Posterior vena cava (tissue), 2 donors: ENCODE measurements at regions not wholly inside any gene's neighbourhood (a gene's known extent, or its start where the extent isn't known, plus 50 kb on each side); places are given as distances from the start of the nearest gene placed in this dataset.
"Not testable (repeated sequence)": the region's sequence is repeated elsewhere in the genome, so short reads cannot be mapped to it uniquely, and the experiment has no call there.

Experiments
- DNase-seq: peaks from one replicate; pipeline ENCODE4 v3.0.0-alpha.2; 2020; ENCODE audit warnings: low spot score
- intact Hi-C, 2 donors: fragments of 100-400 bp; cut with DNase I; formaldehyde crosslinking; loops; one replicate each; pipeline versions ENCODE4 v1.14.1 to v1.14.2; 2022 to 2023
- donor health status: DM: yes; HTN: yes; CAD: no.
- donor health status: DM: yes; HTN: yes; CAD: no.

- intact Hi-C loops = no loop called here
- no peak for DNase-seq
These were observed 379.0 kb upstream of the GRAMD2B start for GRCh38 chr5:126044111-126044668.

DNA sequence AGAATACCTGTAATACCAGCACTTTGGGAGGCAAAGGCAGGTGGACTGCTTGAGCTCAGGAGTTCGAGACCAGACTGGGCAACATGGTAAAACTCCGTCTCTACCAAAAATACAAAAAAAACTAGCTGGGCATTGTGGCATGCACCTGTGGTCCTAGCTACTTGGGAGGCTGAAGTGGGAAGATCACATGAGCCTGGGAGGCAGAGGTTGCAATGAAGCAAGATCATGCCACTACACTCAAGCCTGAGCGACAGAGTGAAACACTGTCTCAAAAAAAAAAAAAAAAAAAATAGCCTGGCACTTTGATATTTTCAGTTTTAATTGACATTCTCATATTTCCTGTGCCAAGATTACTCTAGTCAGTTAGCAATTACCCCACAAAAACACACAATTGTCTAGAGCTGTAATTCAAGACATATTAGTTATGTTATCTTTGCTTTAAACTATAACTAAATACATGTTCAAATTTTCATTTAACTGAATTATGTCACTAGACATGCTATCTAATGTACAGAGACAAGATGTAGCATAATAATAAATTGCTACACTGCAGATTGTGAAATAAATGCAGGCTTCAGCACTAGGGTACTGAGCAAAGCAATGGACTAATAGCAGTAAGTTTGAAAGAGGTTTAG is 378.2 kb upstream of the GRAMD2B start:
- intact Hi-C loops = no loop called here
- no peak for DNase-seq

DNA sequence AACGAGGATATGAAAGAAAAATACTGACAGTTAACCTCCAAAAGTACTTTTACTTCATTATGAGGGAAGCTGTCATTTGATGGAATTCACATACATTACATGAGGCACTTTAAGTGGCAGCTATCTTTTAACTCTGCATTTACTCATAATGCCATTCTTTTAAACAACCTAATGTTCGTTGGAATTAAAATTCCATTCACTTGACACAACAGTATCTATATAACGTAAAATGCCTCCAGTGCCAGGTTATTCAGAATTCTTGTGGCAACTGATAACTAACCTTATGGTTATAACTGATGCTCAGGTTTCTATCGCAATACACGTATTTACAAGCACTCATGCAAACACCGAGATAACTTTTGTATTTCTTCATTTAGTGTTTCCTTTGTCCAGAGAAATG is 376.9 kb upstream of the GRAMD2B start:
- DNase-seq = no peak

GRCh38 chr5:126046846-126047571 is 376.2 kb upstream of the GRAMD2B start:
- intact Hi-C loops = no loop called here
- DNase-seq = no peak

More for the DNA sequence above, 376.9 kb upstream of the GRAMD2B start:
- intact Hi-C loops = no loop called here

DNA sequence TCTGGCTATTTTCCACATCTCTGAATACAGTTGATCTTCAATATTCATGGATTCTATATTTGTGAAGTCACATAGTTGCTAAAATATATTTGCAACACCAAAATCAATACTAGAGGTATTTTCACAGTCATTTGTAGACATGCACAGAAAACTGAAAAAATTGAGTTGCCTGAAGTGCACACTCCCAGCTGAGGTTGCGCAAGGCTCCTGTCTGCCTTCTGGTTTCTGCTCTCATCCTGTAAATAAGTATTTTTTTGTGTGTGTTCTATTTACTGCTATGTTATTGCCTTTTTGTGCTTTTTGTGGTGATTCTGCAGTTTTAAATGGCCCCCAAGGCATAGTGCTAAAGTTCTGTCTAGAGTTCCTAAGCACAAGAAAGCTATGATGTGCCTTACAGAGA is 371.1 kb upstream of the GRAMD2B start:
- no peak for DNase-seq
- intact Hi-C loops = no loop called here

DNA sequence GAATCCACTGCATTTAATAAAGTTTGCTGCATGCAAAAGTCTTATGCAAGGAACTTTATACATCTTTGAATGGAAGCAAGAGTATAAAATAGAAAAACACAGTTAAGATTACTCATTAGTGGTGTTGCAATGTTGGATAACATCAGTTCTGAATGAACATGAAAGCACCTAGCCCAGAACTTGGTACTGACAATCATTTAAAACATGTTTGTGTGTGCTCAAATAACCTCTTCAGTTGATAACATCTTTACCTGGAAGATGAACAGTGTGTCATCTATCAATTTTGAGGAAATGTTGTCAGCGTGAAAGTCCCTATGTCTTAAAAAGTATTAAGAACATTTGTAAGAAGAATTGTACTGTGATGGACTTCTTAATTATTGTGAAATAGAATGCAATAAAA is 370.4 kb upstream of the GRAMD2B start:
- DNase-seq = no peak
- intact Hi-C loops = no loop called here

DNA sequence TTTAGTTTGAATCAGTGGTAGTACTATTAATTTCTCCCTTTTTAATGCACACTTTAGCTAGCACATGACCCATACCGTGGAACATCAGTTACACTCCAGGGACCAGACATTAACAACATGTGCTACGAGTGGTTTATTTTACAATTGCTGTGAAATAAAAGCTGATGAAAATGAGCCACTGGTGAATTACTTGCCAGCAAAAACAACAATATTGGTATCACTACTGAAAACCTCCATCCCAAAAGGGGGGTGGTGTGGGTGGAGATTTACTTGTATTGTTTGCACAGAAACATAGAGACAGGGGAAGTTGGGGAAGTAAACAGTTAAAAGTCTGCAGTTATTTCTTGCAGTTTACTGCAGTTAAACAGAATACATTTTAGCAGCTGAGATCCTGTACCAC is 369.6 kb upstream of the GRAMD2B start:
- no peak for DNase-seq
- intact Hi-C loops = no loop called here

GRCh38 chr5:126054577-126055347 is 368.4 kb upstream of the GRAMD2B start:
- intact Hi-C loops = no loop called here
- DNase-seq = no peak

DNA sequence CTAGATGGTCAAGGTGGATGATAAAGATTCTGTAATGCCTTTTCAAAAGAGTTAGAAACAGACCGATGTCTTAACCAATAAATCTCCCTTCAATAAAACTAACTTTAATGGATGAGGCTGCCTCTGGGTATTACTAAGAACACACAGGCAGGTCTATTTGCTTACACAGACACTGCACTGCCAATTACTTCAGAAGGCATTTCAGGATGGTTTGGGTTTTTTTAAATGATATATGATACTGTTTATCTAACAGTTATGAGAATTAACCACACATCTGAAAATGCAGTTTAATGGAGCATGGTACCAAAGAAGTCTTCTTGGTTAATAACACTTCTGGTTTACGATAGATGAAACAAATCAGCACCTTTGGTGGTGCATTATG is 367.9 kb upstream of the GRAMD2B start:
- intact Hi-C loops = no loop called here
- no peak for DNase-seq

GRCh38 chr5:126056352-126056751 is 366.9 kb upstream of the GRAMD2B start:
- no peak for DNase-seq
- intact Hi-C loops = no loop called here

- intact Hi-C loops = no loop called here
These were observed 366.2 kb upstream of the GRAMD2B start for GRCh38 chr5:126056851-126057622.

GRCh38 chr5:126058392-126058791 is 364.8 kb upstream of the GRAMD2B start:
- DNase-seq, intact Hi-C loops: not testable (repeated sequence)

More at GRCh38 chr5:126056851-126057622, 366.2 kb upstream of the GRAMD2B start:
- no peak for DNase-seq

- intact Hi-C loops = no loop called here
- DNase-seq = no peak
These were observed 360.6 kb upstream of the GRAMD2B start for GRCh38 chr5:126062398-126063221.

DNA sequence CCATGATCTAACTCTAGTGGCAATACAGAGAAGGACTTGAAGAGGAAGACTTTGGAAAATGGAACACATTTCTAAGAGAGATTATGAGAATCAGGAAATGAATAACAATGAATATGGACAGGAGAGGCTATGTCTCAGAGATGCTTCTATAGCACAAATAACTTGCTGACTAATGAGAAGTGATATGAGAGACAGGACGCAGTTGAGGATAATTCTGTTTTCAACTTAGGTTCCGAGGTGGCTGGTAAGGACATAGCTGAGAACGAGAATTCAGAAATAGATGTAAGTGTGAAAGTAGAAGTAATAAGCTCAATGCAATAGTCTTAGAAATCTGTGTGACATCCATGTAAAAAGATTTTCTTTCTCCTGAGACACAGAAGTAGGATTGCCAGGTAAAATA is 358.1 kb upstream of the GRAMD2B start:
- DNase-seq = no peak
- intact Hi-C loops = no loop called here

DNA sequence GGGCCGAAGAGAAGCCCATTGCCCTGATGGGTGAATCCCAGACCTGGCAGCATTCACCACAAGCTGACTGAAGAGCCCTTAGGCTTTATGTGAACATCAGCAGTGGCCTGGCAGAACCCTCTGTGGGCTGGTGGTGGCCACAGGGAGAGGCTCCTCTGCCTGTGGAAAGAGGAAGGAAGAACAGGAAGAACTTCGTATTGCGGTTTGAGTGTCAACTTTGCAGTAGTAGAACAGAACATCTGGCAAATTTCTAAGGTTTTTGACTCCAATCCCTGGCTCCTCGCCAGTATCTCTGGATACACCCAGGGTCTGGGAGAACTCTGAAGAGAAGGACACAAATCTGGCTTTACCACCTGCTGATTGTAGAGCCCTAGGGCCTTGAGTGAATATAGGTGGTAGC is 356.4 kb upstream of the GRAMD2B start:
- no peak for DNase-seq
- intact Hi-C loops = no loop called here

- no peak for DNase-seq
- intact Hi-C loops = no loop called here
These were observed 355.8 kb upstream of the GRAMD2B start for GRCh38 chr5:126067404-126067803.

DNA sequence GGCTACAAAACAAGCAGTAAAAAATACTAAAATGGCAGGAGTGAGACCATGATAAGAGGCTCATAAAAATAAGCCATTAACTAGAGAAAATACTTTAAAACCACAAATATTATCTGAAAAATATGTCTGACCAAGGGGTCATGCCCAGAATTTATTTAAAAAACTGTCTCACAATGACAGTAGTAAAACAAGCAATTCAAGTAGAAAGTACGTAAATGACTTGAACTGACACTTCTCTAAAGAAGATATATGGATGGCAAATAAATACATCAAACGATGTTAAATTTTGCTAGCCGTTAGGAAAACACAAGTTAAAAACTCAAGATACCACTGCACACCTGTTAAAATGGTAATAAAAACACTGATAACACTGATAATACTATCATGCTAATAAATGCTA is 353.9 kb upstream of the GRAMD2B start:
- intact Hi-C loops = no loop called here
- no peak for DNase-seq

DNA sequence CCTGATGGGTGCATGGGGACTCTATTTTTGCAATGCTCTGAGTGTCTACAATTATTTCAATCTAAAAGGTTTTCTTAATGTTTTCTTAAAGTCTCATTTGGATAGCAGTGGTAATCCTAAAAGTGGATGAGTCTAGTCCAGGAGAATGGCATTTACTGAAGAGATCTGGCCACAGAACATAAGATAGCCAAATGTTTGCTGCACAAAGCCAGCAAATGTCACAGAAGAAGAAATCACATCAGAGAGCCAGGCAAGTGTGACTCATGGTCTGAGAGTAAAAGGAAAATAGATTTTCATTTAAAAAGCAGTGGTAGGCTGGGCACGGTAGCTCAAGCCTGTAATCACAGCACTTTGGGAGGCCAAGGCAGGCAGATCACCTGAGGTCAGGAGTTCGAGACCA is 352.7 kb upstream of the GRAMD2B start:
- DNase-seq = no peak
- intact Hi-C loops = no loop called here

GRCh38 chr5:126074538-126074937 is 348.7 kb upstream of the GRAMD2B start:
- intact Hi-C loops = no loop called here
- no peak for DNase-seq
